ENCODE measurements at regions not wholly inside any gene's neighbourhood (a gene's known extent, or its start where the extent isn't known, plus 50 kb on each side); places are given as distances from the start of the nearest gene placed in this dataset.

DNA sequence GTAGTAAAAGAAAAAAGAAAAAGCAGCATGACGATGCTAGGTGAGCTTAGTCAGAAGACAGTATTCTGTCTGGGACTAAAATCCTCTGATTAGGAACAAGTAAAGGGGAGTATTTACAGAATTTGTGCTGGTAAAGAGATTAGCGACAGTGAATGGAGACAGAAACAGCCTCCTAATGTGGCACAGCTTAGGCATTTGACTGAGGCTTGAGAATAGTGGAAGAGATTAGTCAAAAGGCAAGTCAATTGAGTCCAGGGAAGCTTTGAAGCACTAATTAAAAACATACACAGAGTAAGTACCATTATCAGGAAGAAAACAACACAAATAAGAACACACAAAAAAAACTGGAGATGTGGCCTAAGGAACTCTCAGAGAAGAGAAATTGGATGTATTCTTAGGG lies 131.9 kb upstream of the CLEC14A start:
- H3K4me3 ChIP-seq (ENCODE audit: low read depth in 1 of 2, low read length in 1 of 2) = no peak overlapping the region
- H3K27ac ChIP-seq = no peak overlapping the region
- no peaks in the 10 kb centered on the region for H3K9me3 ChIP-seq
- no peaks in the 10 kb centered on the region for H3K27me3 ChIP-seq
- H3K36me3 ChIP-seq = no peaks in the 10 kb centered on the region
- H3K4me1 ChIP-seq (ENCODE audit: control insufficient read depth in 1 of 2, insufficient read depth in 1 of 2, low read depth in 1 of 2, low read length in 1 of 2) = no peaks in the 10 kb centered on the region
- TF ChIP-seq, protein P1, sequence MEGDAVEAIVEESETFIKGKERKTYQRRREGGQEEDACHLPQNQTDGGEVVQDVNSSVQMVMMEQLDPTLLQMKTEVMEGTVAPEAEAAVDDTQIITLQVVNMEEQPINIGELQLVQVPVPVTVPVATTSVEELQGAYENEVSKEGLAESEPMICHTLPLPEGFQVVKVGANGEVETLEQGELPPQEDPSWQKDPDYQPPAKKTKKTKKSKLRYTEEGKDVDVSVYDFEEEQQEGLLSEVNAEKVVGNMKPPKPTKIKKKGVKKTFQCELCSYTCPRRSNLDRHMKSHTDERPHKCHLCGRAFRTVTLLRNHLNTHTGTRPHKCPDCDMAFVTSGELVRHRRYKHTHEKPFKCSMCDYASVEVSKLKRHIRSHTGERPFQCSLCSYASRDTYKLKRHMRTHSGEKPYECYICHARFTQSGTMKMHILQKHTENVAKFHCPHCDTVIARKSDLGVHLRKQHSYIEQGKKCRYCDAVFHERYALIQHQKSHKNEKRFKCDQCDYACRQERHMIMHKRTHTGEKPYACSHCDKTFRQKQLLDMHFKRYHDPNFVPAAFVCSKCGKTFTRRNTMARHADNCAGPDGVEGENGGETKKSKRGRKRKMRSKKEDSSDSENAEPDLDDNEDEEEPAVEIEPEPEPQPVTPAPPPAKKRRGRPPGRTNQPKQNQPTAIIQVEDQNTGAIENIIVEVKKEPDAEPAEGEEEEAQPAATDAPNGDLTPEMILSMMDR (IDR thresholded peaks at IDR 0.05) = no peak

DNA sequence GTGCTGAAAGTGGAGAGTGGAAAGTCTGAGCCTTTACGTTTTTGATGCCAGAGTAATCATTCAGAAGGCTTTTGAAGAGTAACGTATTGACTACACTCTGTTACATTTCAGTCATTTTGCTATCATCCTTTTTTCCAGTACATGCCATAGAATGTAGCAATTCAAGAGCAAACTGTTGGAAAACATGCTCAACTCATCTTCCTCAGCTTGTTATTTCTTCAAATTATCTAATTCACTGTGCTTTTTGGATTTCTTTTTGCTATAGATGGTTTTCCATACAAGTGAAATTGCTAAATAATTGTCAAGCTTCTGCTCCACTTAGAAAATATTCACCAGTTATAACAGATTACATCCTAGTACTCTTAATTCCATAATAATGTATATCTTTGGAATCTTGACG lies 129.9 kb upstream of the CLEC14A start:
- H3K4me3 ChIP-seq (ENCODE audit: low read depth in 1 of 2, low read length in 1 of 2) = no peak overlapping the region
- no peak overlapping the region for H3K27ac ChIP-seq
- H3K36me3 ChIP-seq = no peaks in the 10 kb centered on the region
- H3K4me1 ChIP-seq (ENCODE audit: control insufficient read depth in 1 of 2, insufficient read depth in 1 of 2, low read depth in 1 of 2, low read length in 1 of 2) = no peaks in the 10 kb centered on the region
- no peaks in the 10 kb centered on the region for H3K27me3 ChIP-seq
- H3K9me3 ChIP-seq = no peaks in the 10 kb centered on the region
- TF ChIP-seq, protein P1 (IDR thresholded peaks at IDR 0.05) = no peak

- H3K36me3 ChIP-seq = no peaks in the 10 kb centered on the region
- H3K9me3 ChIP-seq = no peaks in the 10 kb centered on the region
- no peak overlapping the region for H3K27ac ChIP-seq
- TF ChIP-seq, protein P1 (IDR thresholded peaks at IDR 0.05) = no peak
- H3K4me3 ChIP-seq (ENCODE audit: low read depth in 1 of 2, low read length in 1 of 2) = no peak overlapping the region
- H3K4me1 ChIP-seq (ENCODE audit: control insufficient read depth in 1 of 2, insufficient read depth in 1 of 2, low read depth in 1 of 2, low read length in 1 of 2) = no peaks in the 10 kb centered on the region
- H3K27me3 ChIP-seq = no peaks in the 10 kb centered on the region
Measured at GRCh38 chr14:38385343-38385742, 129.4 kb upstream of the CLEC14A start.

- Histone ChIP-seq H3K27me3 (no peaks in the 10 kb centered on the region), H3K36me3 (no peaks in the 10 kb centered on the region), H3K4me1 (ENCODE audit: control insufficient read depth in 1 of 2, insufficient read depth in 1 of 2, low read depth in 1 of 2, low read length in 1 of 2) (no peaks in the 10 kb centered on the region), H3K4me3 (ENCODE audit: low read depth in 1 of 2, low read length in 1 of 2) (no peak overlapping the region), H3K9me3 (no peaks in the 10 kb centered on the region), H3K27ac (no peak overlapping the region)
- TF ChIP-seq, protein P1 (IDR thresholded peaks at IDR 0.05) = no peak
Measured at GRCh38 chr14:38384741-38385140, 128.8 kb upstream of the CLEC14A start.

GRCh38 chr14:38367922-38368321 lies 112.0 kb upstream of the CLEC14A start:
- H3K27ac ChIP-seq = no peak overlapping the region
- no peaks in the 10 kb centered on the region for H3K9me3 ChIP-seq
- TF ChIP-seq, protein P1 (IDR thresholded peaks at IDR 0.05) = no peak
- H3K27me3 ChIP-seq = no peaks in the 10 kb centered on the region
- no peaks in the 10 kb centered on the region for H3K4me1 ChIP-seq (ENCODE audit: control insufficient read depth in 1 of 2, insufficient read depth in 1 of 2, low read depth in 1 of 2, low read length in 1 of 2)
- no peaks in the 10 kb centered on the region for H3K36me3 ChIP-seq
- no peak overlapping the region for H3K4me3 ChIP-seq (ENCODE audit: low read depth in 1 of 2, low read length in 1 of 2)

DNA sequence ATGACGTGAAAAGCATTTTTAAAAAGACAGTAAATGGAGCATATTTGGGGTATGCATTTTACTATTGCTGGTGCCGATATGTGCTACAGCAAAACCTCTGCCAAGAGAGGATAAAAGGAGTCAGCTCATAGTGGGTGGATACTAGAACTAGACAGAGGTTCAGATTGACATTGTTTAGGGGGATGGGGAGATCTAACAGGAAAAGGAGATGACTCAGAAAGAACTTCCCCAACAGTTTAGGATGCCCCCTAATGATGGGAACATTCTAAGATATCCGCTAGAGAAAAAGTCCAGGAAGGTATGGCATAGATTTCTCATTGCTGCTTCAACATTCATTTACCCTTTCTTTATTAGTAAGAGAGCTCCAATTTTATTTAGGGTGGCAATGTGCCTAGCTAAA lies 110.5 kb upstream of the CLEC14A start:
- Histone ChIP-seq H3K4me1 (ENCODE audit: control insufficient read depth in 1 of 2, insufficient read depth in 1 of 2, low read depth in 1 of 2, low read length in 1 of 2) (no peaks in the 10 kb centered on the region), H3K27me3 (no peaks in the 10 kb centered on the region), H3K27ac (no peak overlapping the region), H3K9me3 (no peaks in the 10 kb centered on the region), H3K36me3 (no peaks in the 10 kb centered on the region), H3K4me3 (ENCODE audit: low read depth in 1 of 2, low read length in 1 of 2) (no peak overlapping the region)
- TF ChIP-seq, protein P1 (IDR thresholded peaks at IDR 0.05) = no peak

All from neutrophil (primary cell).